GM12892 (cell line): ENCODE measurements at regions not wholly inside any gene's neighbourhood (a gene's known extent, or its start where the extent isn't known, plus 50 kb on each side); places are given as distances from the start of the nearest gene placed in this dataset.

Experiments used
- POLR2A ChIP-seq: IDR thresholded peaks from 2 replicates; pipeline ENCODE4 v1.6.1; 2011; ENCODE audit warnings: low read depth, low read length, control low read depth
- POLR2AphosphoS5 ChIP-seq: IDR thresholded peaks from 2 replicates; pipeline ENCODE4 v1.6.1; 2011; ENCODE audit warnings: low read depth, low read length, control low read depth
- TAF1 ChIP-seq: IDR thresholded peaks from 2 replicates; pipeline ENCODE4 v1.6.1; 2011; ENCODE audit warnings: low read depth, mild to moderate bottlenecking, control low read depth, low read length, borderline replicate concordance

GRCh38 chr6:145082359-145082758 lies 653.0 kb downstream of the EPM2A start:
- TF ChIP-seq TAF1 (no peak), POLR2A (no peak), POLR2AphosphoS5 (no peak)
